ENCODE measurements at regions not wholly inside any gene's neighbourhood (a gene's known extent, or its start where the extent isn't known, plus 50 kb on each side); places are given as distances from the start of the nearest gene placed in this dataset.

DNA sequence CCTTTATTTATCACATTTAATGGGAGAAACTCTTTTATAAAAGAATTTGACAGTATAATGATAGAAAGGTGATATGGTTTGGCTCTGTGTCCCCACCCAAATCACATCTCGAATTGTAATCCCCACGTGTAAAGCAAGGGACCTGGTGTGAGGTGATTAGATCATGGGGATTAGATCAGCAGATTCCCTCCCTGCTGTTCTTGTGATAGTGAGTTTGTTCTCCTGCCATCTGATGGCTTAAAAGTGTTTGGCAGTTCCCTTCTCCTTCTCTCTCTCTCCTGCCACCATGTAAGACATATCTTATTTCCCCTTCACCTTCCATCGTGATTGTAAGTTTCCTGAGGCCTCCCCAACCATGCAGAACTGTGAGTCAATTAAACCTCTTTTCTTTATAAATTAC is 1110.3 kb downstream of the FLRT2 start:
- no peak for DNase-seq
- no peak overlapping the region for H3K4me3 Mint-ChIP-seq
- H3K36me3 Mint-ChIP-seq = no peaks in the 10 kb centered on the region
- H3K27ac ChIP-seq (ENCODE audit: low read depth, low read length) = no peak overlapping the region
- H3K9me3 Mint-ChIP-seq = peaks cover 0 to 14% (median 4%) of the 10 kb centered on the region in 8 donors
- ChIA-PET POLR2A (ENCODE audit: partially characterized antibody) (no interaction called here), CTCF (ENCODE audit: partially characterized antibody) (no interaction called here)
- H3K4me3 ChIP-seq (ENCODE audit: low read length in 2 of 2) = no peak overlapping the region
- H3K27me3 Mint-ChIP-seq = no peaks in the 10 kb centered on the region
- H3K4me1 Mint-ChIP-seq = no peaks in the 10 kb centered on the region
- no peak overlapping the region for H3K27ac Mint-ChIP-seq
- intact Hi-C loops (cut with micrococcal nuclease) = no loop called here
- H3K36me3 ChIP-seq (ENCODE audit: insufficient read depth, low read length) = no peaks in the 10 kb centered on the region
- no peaks in the 10 kb centered on the region for H3K27me3 ChIP-seq (ENCODE audit: insufficient read depth, low read length)
- no peaks in the 10 kb centered on the region for H3K4me1 ChIP-seq (ENCODE audit: insufficient read depth, low read length)
- no peaks in the 10 kb centered on the region for H3K9me3 ChIP-seq (ENCODE audit: control insufficient read depth in 1 of 2, low read length in 2 of 2)

DNA sequence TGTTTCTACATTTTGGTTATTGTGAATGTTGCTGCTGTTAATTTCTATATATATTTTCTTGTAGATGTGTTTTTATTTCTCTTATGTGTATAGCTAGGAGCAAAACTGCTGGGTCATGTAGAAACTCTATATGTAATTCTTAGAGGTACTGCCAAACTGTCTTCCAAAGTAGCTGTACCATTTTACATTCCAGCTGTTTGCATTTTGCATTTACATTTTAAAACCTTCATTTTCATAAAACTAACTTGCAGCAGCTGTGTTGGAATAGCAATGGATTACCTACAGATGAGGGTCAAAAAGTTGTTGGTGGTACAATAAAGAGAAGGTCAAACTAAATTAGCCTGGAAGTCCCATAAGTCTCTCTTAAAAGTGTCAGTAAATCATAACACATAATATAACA is 1109.7 kb downstream of the FLRT2 start:
- CTCF ChIA-PET (ENCODE audit: partially characterized antibody) = no interaction called here
- POLR2A ChIA-PET (ENCODE audit: partially characterized antibody) = no interaction called here
- no peaks in the 10 kb centered on the region for H3K36me3 Mint-ChIP-seq
- H3K4me1 ChIP-seq (ENCODE audit: insufficient read depth, low read length) = no peaks in the 10 kb centered on the region
- H3K9me3 ChIP-seq (ENCODE audit: control insufficient read depth in 1 of 2, low read length in 2 of 2) = no peaks in the 10 kb centered on the region
- H3K27me3 Mint-ChIP-seq = no peaks in the 10 kb centered on the region
- H3K4me3 ChIP-seq (ENCODE audit: low read length in 2 of 2) = no peak overlapping the region
- intact Hi-C loops (cut with micrococcal nuclease) = no loop called here
- no peaks in the 10 kb centered on the region for H3K27me3 ChIP-seq (ENCODE audit: insufficient read depth, low read length)
- H3K27ac Mint-ChIP-seq = no peak overlapping the region
- peaks cover 0 to 12% (median 2%) of the 10 kb centered on the region in 8 donors for H3K9me3 Mint-ChIP-seq
- DNase-seq = no peak
- no peak overlapping the region for H3K27ac ChIP-seq (ENCODE audit: low read depth, low read length)
- no peaks in the 10 kb centered on the region for H3K36me3 ChIP-seq (ENCODE audit: insufficient read depth, low read length)
- no peak overlapping the region for H3K4me3 Mint-ChIP-seq
- H3K4me1 Mint-ChIP-seq = no peaks in the 10 kb centered on the region

DNA sequence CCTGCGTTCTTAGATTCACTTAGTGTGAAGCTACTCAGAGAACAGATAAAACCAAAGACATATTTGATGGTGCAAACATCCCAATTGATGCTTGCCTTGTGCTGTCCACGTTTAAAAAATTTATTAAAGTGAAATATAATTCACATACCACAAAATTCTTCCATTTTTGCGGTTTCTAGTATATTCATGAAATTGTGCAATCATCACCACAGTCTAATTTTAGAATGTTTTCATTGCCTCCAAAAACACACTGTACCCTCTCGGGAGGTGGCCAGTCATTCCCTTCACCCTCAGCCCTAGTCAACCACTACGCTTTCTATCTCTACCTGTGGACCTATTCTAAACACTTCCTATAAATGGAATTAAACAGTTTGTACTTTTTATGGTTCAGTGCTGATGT is 1109.2 kb downstream of the FLRT2 start:
- CTCF ChIA-PET (ENCODE audit: partially characterized antibody) = no interaction called here
- Histone ChIP-seq H3K4me1 (ENCODE audit: insufficient read depth, low read length) (no peaks in the 10 kb centered on the region), H3K36me3 (ENCODE audit: insufficient read depth, low read length) (no peaks in the 10 kb centered on the region), H3K27ac (ENCODE audit: low read depth, low read length) (no peak overlapping the region), H3K9me3 (ENCODE audit: control insufficient read depth in 1 of 2, low read length in 2 of 2) (no peaks in the 10 kb centered on the region), H3K4me3 (ENCODE audit: low read length in 2 of 2) (no peak overlapping the region), H3K27me3 (ENCODE audit: insufficient read depth, low read length) (no peaks in the 10 kb centered on the region)
- no peaks in the 10 kb centered on the region for H3K27me3 Mint-ChIP-seq
- no peak overlapping the region for H3K27ac Mint-ChIP-seq
- intact Hi-C loops (cut with micrococcal nuclease) = no loop called here
- POLR2A ChIA-PET (ENCODE audit: partially characterized antibody) = no interaction called here
- no peaks in the 10 kb centered on the region for H3K4me1 Mint-ChIP-seq
- no peaks in the 10 kb centered on the region for H3K36me3 Mint-ChIP-seq
- peaks cover 0 to 14% (median 3%) of the 10 kb centered on the region in 8 donors for H3K9me3 Mint-ChIP-seq
- no peak overlapping the region for H3K4me3 Mint-ChIP-seq
- no peak for DNase-seq

DNA sequence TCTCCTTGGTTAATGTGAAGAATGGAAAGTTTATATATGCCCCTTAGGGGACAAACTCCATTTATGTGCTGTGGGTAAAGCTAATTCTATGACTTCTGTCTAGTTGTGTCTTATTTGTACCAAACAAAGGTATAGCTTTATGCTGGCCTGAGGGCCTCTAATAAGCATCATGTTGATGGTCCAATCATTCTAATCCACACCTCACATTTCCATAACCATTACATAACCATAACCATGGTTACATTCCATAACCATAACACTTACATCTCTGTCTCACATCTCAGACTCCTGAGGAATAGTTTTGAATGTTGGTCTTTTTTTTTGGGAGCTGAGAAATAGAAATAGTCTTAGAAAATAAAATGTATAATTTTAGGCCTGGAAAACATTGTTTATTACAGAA is 1097.1 kb downstream of the FLRT2 start:
- Histone ChIP-seq H3K9me3 (ENCODE audit: control insufficient read depth in 1 of 2, low read length in 2 of 2) (no peaks in the 10 kb centered on the region), H3K36me3 (ENCODE audit: insufficient read depth, low read length) (no peaks in the 10 kb centered on the region), H3K4me3 (ENCODE audit: low read length in 2 of 2) (no peak overlapping the region), H3K27me3 (ENCODE audit: insufficient read depth, low read length) (no peaks in the 10 kb centered on the region), H3K27ac (ENCODE audit: low read depth, low read length) (no peak overlapping the region), H3K4me1 (ENCODE audit: insufficient read depth, low read length) (no peaks in the 10 kb centered on the region)
- ChIA-PET CTCF (ENCODE audit: partially characterized antibody) (no interaction called here), POLR2A (ENCODE audit: partially characterized antibody) (no interaction called here)
- H3K4me3 Mint-ChIP-seq = no peak overlapping the region
- intact Hi-C loops (cut with micrococcal nuclease) = no loop called here
- H3K27ac Mint-ChIP-seq = no peak overlapping the region
- H3K36me3 Mint-ChIP-seq = no peaks in the 10 kb centered on the region
- H3K9me3 Mint-ChIP-seq = peaks cover 0 to 15% (median 8%) of the 10 kb centered on the region in 8 donors
- no peaks in the 10 kb centered on the region for H3K27me3 Mint-ChIP-seq
- no peak for DNase-seq
- no peaks in the 10 kb centered on the region for H3K4me1 Mint-ChIP-seq

DNA sequence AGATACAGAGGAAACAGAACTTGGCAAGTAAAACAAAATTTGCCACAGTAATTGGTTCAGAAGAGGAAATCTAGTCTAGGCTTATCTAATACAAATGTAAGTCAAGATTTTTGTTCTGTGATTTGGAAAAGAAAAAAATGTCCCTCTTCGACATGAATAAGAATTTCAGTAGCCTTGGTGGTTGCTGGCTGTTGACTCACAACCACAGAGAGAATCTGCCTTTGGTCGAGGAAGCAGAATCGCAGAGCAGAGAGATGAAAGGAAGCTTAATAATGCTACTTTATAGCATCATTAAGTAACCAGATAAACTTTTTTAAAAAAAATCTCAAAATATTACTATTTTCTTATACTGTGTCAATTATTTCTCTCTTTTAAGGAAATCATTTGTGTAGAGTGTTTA is 1096.6 kb downstream of the FLRT2 start:
- POLR2A ChIA-PET (ENCODE audit: partially characterized antibody) = no interaction called here
- H3K4me3 Mint-ChIP-seq = no peak overlapping the region

DNA sequence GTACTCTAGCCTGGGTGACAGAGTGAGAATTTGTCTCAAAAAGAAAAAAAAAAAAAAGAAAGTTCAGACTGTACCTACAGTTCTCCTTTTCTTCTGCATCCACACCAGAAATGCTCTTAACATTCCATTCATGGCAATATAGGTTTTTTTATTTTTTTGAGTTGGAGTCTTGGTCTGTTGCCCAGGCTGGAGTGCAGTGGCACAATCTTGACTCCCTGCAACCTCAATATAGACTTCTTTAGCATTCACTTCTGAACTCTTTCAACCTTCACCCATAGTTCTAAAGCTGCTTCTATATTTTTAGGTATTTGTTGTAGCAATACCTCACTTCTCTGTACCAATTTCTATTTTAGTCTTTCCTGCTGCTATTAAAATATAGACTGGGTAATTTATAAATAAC is 1095.7 kb downstream of the FLRT2 start:
- no peaks in the 10 kb centered on the region for H3K4me1 ChIP-seq (ENCODE audit: insufficient read depth, low read length)
- ChIA-PET POLR2A (ENCODE audit: partially characterized antibody) (no interaction called here), CTCF (ENCODE audit: partially characterized antibody) (no interaction called here)
- H3K4me3 Mint-ChIP-seq = no peak overlapping the region
- no peak for DNase-seq
- no peaks in the 10 kb centered on the region for H3K36me3 Mint-ChIP-seq
- H3K27ac ChIP-seq (ENCODE audit: low read depth, low read length) = no peak overlapping the region
- H3K36me3 ChIP-seq (ENCODE audit: insufficient read depth, low read length) = no peaks in the 10 kb centered on the region
- H3K27me3 ChIP-seq (ENCODE audit: insufficient read depth, low read length) = no peaks in the 10 kb centered on the region
- intact Hi-C loops (cut with micrococcal nuclease) = no loop called here
- no peaks in the 10 kb centered on the region for H3K9me3 ChIP-seq (ENCODE audit: control insufficient read depth in 1 of 2, low read length in 2 of 2)
- H3K27me3 Mint-ChIP-seq = no peaks in the 10 kb centered on the region
- H3K4me1 Mint-ChIP-seq = no peaks in the 10 kb centered on the region
- H3K27ac Mint-ChIP-seq = no peak overlapping the region
- no peak overlapping the region for H3K4me3 ChIP-seq (ENCODE audit: low read length in 2 of 2)
- peaks cover 0 to 13% (median 11%) of the 10 kb centered on the region in 8 donors for H3K9me3 Mint-ChIP-seq

More for the DNA sequence above, 1096.6 kb downstream of the FLRT2 start:
- CTCF ChIA-PET (ENCODE audit: partially characterized antibody) = no interaction called here
- Histone ChIP-seq H3K4me1 (ENCODE audit: insufficient read depth, low read length) (no peaks in the 10 kb centered on the region), H3K27ac (ENCODE audit: low read depth, low read length) (no peak overlapping the region), H3K27me3 (ENCODE audit: insufficient read depth, low read length) (no peaks in the 10 kb centered on the region), H3K4me3 (ENCODE audit: low read length in 2 of 2) (no peak overlapping the region), H3K9me3 (ENCODE audit: control insufficient read depth in 1 of 2, low read length in 2 of 2) (no peaks in the 10 kb centered on the region), H3K36me3 (ENCODE audit: insufficient read depth, low read length) (no peaks in the 10 kb centered on the region)
- Mint-ChIP-seq H3K27me3 (no peaks in the 10 kb centered on the region), H3K4me1 (no peaks in the 10 kb centered on the region), H3K27ac (no peak overlapping the region), H3K9me3 (peaks cover 0 to 15% (median 8%) of the 10 kb centered on the region in 8 donors), H3K36me3 (no peaks in the 10 kb centered on the region)
- intact Hi-C loops (cut with micrococcal nuclease) = no loop called here
- no peak for DNase-seq

DNA sequence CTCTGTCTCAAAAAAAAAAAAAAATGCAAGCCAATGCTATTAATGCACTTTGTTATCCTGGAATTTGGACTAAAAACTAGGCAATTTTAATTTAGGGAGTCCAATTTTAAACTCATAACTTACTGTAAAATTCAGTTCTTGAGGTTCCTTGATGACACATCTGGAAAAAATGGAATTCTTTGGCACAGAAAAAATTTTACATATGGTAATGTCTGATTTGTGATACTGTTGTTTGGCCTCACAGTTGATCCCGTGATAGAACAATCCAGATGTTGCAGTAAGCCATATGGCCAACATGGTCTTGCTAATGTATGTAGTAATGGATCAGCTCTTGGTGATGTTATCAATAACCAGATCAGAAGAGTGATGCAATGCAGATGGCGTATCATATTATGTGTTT is 1089.8 kb downstream of the FLRT2 start:
- no peaks in the 10 kb centered on the region for H3K27me3 ChIP-seq (ENCODE audit: insufficient read depth, low read length)
- no peaks in the 10 kb centered on the region for H3K4me1 Mint-ChIP-seq
- no peak for DNase-seq
- peaks cover 0 to 8% (median 4%) of the 10 kb centered on the region in 8 donors for H3K9me3 Mint-ChIP-seq
- H3K27ac ChIP-seq (ENCODE audit: low read depth, low read length) = no peak overlapping the region
- intact Hi-C loops (cut with micrococcal nuclease) = no loop called here
- no peak overlapping the region for H3K27ac Mint-ChIP-seq
- H3K36me3 Mint-ChIP-seq = no peaks in the 10 kb centered on the region
- no peaks in the 10 kb centered on the region for H3K27me3 Mint-ChIP-seq
- ChIA-PET POLR2A (ENCODE audit: partially characterized antibody) (no interaction called here), CTCF (ENCODE audit: partially characterized antibody) (no interaction called here)
- no peaks in the 10 kb centered on the region for H3K4me1 ChIP-seq (ENCODE audit: insufficient read depth, low read length)
- H3K36me3 ChIP-seq (ENCODE audit: insufficient read depth, low read length) = no peaks in the 10 kb centered on the region
- H3K9me3 ChIP-seq (ENCODE audit: control insufficient read depth in 1 of 2, low read length in 2 of 2) = no peaks in the 10 kb centered on the region
- H3K4me3 ChIP-seq (ENCODE audit: low read length in 2 of 2) = no peak overlapping the region
- no peak overlapping the region for H3K4me3 Mint-ChIP-seq

DNA sequence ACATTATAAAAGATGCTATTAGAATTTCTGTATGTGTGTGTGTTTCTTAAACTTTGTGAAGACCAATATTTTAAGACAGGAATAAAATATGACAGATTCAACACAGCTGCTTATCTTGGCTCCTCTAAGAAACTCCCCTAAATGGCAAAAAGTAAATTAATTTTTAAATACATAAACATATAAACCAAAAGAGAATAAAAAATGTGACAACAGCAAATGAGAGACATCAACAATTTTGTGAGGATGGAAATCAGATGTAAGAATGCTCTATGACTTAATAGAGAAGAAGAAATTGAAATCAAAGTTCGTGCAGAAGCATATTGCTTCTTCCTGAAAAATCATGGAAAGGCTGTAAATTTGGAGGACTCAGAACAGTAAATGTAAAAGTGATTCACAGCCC is 1083.8 kb downstream of the FLRT2 start:
- H3K36me3 ChIP-seq (ENCODE audit: insufficient read depth, low read length) = no peaks in the 10 kb centered on the region
- no peak overlapping the region for H3K27ac Mint-ChIP-seq
- H3K4me1 Mint-ChIP-seq = no peaks in the 10 kb centered on the region
- POLR2A ChIA-PET (ENCODE audit: partially characterized antibody) = no interaction called here
- no peaks in the 10 kb centered on the region for H3K4me1 ChIP-seq (ENCODE audit: insufficient read depth, low read length)
- no peaks in the 10 kb centered on the region for H3K27me3 Mint-ChIP-seq
- H3K27me3 ChIP-seq (ENCODE audit: insufficient read depth, low read length) = no peaks in the 10 kb centered on the region
- H3K4me3 ChIP-seq (ENCODE audit: low read length in 2 of 2) = no peak overlapping the region
- no peak for DNase-seq
- no peaks in the 10 kb centered on the region for H3K36me3 Mint-ChIP-seq
- H3K27ac ChIP-seq (ENCODE audit: low read depth, low read length) = no peak overlapping the region
- H3K9me3 Mint-ChIP-seq = peaks cover 0 to 6% (median 3%) of the 10 kb centered on the region in 8 donors
- no peak overlapping the region for H3K4me3 Mint-ChIP-seq
- CTCF ChIA-PET (ENCODE audit: partially characterized antibody) = no interaction called here
- intact Hi-C loops (cut with micrococcal nuclease) = no loop called here
- no peaks in the 10 kb centered on the region for H3K9me3 ChIP-seq (ENCODE audit: control insufficient read depth in 1 of 2, low read length in 2 of 2)
